Sigmoid colon (tissue), 6 donors: ENCODE measurements at regions not wholly inside any gene's neighbourhood (a gene's known extent, or its start where the extent isn't known, plus 50 kb on each side); places are given as distances from the start of the nearest gene placed in this dataset.

Experiments used
- DNase-seq: peaks from one replicate; pipeline ENCODE4 v3.0.0-alpha.2; 2019
- H3K27ac ChIP-seq, 4 donors: fragments of 200-600 bp; sonication (generic); one replicate each; pipeline ENCODE4 v1.5.1; 2016 to 2019; ENCODE audit warnings: mild to moderate bottlenecking in 1 of 4
- H3K27me3 ChIP-seq, 3 donors: fragments of 200-600 bp; sonication (generic); one replicate each; pipeline ENCODE4 v1.5.1; 2019; ENCODE audit warnings: mild to moderate bottlenecking in 1 of 3
- H3K36me3 ChIP-seq, 4 donors: fragments of 200-600 bp; sonication (generic); one replicate each; pipeline ENCODE4 v1.5.1; 2016 to 2019
- H3K4me1 ChIP-seq, 4 donors: fragments of 200-600 bp; sonication (generic); one replicate each; pipeline ENCODE4 v1.5.1; 2017 to 2019
- H3K4me3 ChIP-seq, 4 donors: fragments of 200-600 bp; sonication (generic); one replicate each; pipeline ENCODE4 v1.5.1; 2017 to 2019; ENCODE audit warnings: mild to moderate bottlenecking in 2 of 4, moderate library complexity in 1 of 4
- H3K9me3 ChIP-seq, 4 donors: fragments of 200-600 bp in 3 of 4; sonication (generic) in 3 of 4; one replicate each; pipeline versions ENCODE4 v1.5.1 to v1.6.1; 2013 to 2019
- EP300 ChIP-seq, 4 donors: sonication (generic); formaldehyde crosslinking; IDR thresholded peaks; one replicate each; pipeline ENCODE4 v1.6.1; 2017; ENCODE audit warnings: antibody characterized with exemption in 4 of 4
- POLR2A ChIP-seq, 2 donors: fragments of 450-650 bp; IDR thresholded peaks; one replicate each; pipeline ENCODE4 v1.6.1; 2016; ENCODE audit warnings: antibody characterized with exemption in 2 of 2, mild to moderate bottlenecking in 2 of 2, moderate library complexity in 2 of 2
- POLR2AphosphoS5 ChIP-seq, 4 donors: sonication (generic); formaldehyde crosslinking; IDR thresholded peaks; one replicate each; pipeline ENCODE4 v1.6.1; 2017; ENCODE audit warnings: antibody characterized with exemption in 4 of 4
- WGBS, 2 donors: extraction: QIAGEN DNeasy Blood & Tissue Kit; methylation state at CpG; one replicate each; pipeline ENCODE4 v1.1.7; 2013; 5-methylcytosine and 5-hydroxymethylcytosine counted together
- intact Hi-C: fragments of 100-400 bp; cut with DNase I; formaldehyde crosslinking; loops from one replicate; pipeline ENCODE4 v1.15.1; 2023
- TF ChIP-seq, protein P1 (sequence below), 4 experiments: fragments of 450-650 bp in 3 of 4; fragments of 200-600 bp in 1 of 4; IDR thresholded peaks; one replicate each; pipeline ENCODE4 v1.5.1; 2016 to 2019; ENCODE audit warnings: antibody characterized with exemption in 4 of 4, mild to moderate bottlenecking in 3 of 4, moderate library complexity in 2 of 4
- donor health status: healthy with polysubstance abuse.
- donor health status: healthy.

DNA sequence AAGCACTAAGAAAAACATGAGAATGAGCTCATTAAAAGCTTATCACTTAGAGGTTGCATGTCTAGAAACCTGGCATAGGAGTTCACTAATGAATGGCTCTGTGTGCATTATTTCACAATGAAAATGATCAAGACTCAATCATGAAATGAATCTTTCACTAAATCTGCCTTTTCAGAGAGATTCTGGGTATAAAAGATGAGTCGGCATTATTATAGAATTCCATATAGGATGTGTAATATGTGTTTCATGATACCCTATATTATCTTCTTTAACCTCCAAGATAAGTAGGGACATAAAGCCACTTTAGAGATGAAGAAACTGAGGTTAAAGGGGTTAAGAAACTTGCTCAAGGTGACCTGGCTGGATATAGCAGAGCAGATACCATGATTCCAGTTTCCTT is 368.1 kb downstream of the DUSP10 start:
- TF ChIP-seq, protein P1, sequence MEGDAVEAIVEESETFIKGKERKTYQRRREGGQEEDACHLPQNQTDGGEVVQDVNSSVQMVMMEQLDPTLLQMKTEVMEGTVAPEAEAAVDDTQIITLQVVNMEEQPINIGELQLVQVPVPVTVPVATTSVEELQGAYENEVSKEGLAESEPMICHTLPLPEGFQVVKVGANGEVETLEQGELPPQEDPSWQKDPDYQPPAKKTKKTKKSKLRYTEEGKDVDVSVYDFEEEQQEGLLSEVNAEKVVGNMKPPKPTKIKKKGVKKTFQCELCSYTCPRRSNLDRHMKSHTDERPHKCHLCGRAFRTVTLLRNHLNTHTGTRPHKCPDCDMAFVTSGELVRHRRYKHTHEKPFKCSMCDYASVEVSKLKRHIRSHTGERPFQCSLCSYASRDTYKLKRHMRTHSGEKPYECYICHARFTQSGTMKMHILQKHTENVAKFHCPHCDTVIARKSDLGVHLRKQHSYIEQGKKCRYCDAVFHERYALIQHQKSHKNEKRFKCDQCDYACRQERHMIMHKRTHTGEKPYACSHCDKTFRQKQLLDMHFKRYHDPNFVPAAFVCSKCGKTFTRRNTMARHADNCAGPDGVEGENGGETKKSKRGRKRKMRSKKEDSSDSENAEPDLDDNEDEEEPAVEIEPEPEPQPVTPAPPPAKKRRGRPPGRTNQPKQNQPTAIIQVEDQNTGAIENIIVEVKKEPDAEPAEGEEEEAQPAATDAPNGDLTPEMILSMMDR (IDR thresholded peaks at IDR 0.05), result no peak
- no peak for TF ChIP-seq EP300 (IDR thresholded peaks at IDR 0.05)
- TF ChIP-seq POLR2A (IDR thresholded peaks at IDR 0.05), result no peak
- no peak for TF ChIP-seq POLR2AphosphoS5 (IDR thresholded peaks at IDR 0.05)
- intact Hi-C loops, result no loop called here
- DNase-seq, result no peak
- no peak overlapping the region for H3K4me3 ChIP-seq
- H3K36me3 ChIP-seq, result no peaks in the 10 kb centered on the region
- H3K27ac ChIP-seq, result no peak overlapping the region
- no peaks in the 10 kb centered on the region for H3K27me3 ChIP-seq
- H3K4me1 ChIP-seq, result no peaks in the 10 kb centered on the region
- WGBS, 2 donors, result 96 to 100% methylated on average over 1 of the region's 1 CpG
- H3K9me3 ChIP-seq, result no peaks in the 10 kb centered on the region

DNA sequence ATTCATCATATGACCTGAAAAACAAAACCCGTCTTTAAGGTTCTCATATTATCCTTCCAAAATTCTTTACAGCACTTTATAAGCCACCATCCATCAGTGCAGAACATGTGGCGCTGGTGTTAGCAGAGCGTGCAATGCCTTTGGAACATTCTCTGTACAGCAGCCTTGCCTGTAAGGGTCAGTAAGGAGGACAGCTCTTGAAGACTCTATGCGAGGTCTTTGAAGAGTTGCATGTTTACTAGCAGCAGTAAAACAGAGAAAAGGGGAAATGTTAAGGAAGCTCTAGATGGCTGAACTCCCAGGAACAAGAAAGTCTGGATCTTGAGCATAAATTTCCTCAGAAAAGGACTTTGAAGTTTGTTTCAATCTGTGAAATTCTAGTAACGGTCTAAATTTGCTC is 365.6 kb downstream of the DUSP10 start:
- Histone ChIP-seq H3K9me3 (no peaks in the 10 kb centered on the region), H3K4me3 (no peak overlapping the region), H3K4me1 (no peaks in the 10 kb centered on the region), H3K27ac (no peak overlapping the region), H3K27me3 (no peaks in the 10 kb centered on the region), H3K36me3 (no peaks in the 10 kb centered on the region)
- intact Hi-C loops, result no loop called here
- 63 to 75% methylated on average over 5 of the region's 5 CpGs for WGBS, 2 donors
- no peak for DNase-seq
- TF ChIP-seq EP300 (IDR thresholded peaks at IDR 0.05) (no peak), POLR2AphosphoS5 (IDR thresholded peaks at IDR 0.05) (no peak), POLR2A (IDR thresholded peaks at IDR 0.05) (no peak)
- TF ChIP-seq, protein P1 (IDR thresholded peaks at IDR 0.05), result no peak

DNA sequence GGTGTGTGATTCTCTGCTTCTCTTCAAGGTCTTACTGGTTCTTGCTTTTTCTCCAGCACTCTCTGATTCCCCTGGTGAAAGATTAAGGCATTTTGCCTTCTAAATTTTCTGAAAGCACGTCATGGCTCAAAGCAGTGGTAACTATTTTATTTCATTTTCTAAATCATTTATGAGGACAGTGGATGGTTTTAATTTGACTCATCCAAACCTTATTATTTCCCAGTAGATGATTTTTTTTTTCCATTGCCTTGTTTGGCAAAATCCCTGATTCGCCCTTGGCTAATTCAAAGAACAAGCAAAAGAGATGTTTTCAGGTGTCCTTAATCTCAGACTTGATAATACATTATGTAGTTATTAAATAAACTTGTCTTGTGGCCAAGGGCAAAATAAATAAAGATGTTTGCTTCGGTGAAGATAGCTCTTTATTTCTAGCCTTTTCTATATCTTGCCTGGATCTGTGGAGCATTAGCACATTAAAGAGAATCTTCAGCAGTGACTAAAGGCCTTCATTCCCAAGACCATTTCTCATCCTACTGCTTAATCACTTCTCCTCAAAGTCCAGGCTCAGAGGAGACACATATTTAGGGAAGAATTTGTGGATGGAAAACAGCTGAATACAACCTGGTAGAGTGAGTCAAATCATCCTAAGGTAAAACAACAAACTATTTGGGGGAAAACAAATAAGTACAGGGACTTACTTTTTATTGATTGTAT is 359.8 kb downstream of the DUSP10 start:
- Histone ChIP-seq H3K4me3 (no peak overlapping the region), H3K27me3 (no peaks in the 10 kb centered on the region), H3K36me3 (no peaks in the 10 kb centered on the region), H3K9me3 (no peaks in the 10 kb centered on the region), H3K27ac (peak overlapping the region in 2 of 4 donors; percentile 9 to 14), H3K4me1 (no peaks in the 10 kb centered on the region)
- intact Hi-C loops, result no loop called here
- no peak for DNase-seq
- no peak for TF ChIP-seq EP300 (IDR thresholded peaks at IDR 0.05)
- TF ChIP-seq POLR2A (IDR thresholded peaks at IDR 0.05), result no peak
- TF ChIP-seq, protein P1 (IDR thresholded peaks at IDR 0.05), result no peak
- TF ChIP-seq POLR2AphosphoS5 (IDR thresholded peaks at IDR 0.05), result no peak
- 77 to 78% methylated on average over 3 of the region's 3 CpGs for WGBS, 2 donors

DNA sequence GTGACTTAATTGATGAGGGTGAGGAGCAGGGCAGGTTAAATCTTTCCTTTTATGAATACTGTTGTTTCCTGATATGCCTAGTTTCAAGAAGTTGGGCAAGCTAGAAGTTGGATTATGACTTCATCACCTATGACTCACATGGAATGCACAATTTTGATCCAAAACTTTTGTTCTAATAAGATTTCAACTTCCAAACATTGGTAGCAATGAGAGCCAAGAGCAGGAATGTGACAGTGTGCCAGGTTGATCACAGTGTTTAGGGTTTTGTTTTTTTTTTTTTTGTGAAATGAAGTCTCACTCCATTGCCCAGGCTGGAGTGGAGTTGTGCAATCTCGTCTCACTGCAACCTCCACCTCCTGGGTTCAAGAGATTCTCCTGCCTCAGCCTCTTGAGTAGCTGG is 349.4 kb downstream of the DUSP10 start:
- peak overlapping the region in 1 of 4 donors; percentile 29 for H3K27ac ChIP-seq
- no peaks in the 10 kb centered on the region for H3K36me3 ChIP-seq
- no peaks in the 10 kb centered on the region for H3K27me3 ChIP-seq
- WGBS, 2 donors, result 79 to 83% methylated on average over 1 of the region's 1 CpG
- no peaks in the 10 kb centered on the region for H3K4me1 ChIP-seq
- TF ChIP-seq, protein P1 (IDR thresholded peaks at IDR 0.05), result no peak
- TF ChIP-seq POLR2AphosphoS5 (IDR thresholded peaks at IDR 0.05), result peak in 2 of 4 donors; percentile 30 to 31
- H3K4me3 ChIP-seq, result no peak overlapping the region
- peak; percentile 74 for DNase-seq
- intact Hi-C loops, result no loop called here
- no peaks in the 10 kb centered on the region for H3K9me3 ChIP-seq
